BLaER1 (cell line): ENCODE measurements at regions not wholly inside any gene's neighbourhood (a gene's known extent, or its start where the extent isn't known, plus 50 kb on each side); places are given as distances from the start of the nearest gene placed in this dataset.

ENCODE experiments used
- H3K27ac ChIP-seq: shearing (Covaris generic); formaldehyde crosslinking; 2 replicates; pipeline ENCODE4 v1.8.1; 2022
- H3K27me3 ChIP-seq: shearing (Covaris generic); formaldehyde crosslinking; 2 replicates; pipeline ENCODE4 v1.8.1; 2022
- H3K36me3 ChIP-seq: shearing (Covaris generic); formaldehyde crosslinking; 2 replicates; pipeline ENCODE4 v1.8.1; 2022
- H3K4me1 ChIP-seq: shearing (Covaris generic); formaldehyde crosslinking; 2 replicates; pipeline ENCODE4 v1.8.1; 2022
- H3K4me2 ChIP-seq: shearing (Covaris generic); formaldehyde crosslinking; 2 replicates; pipeline ENCODE4 v1.8.1; 2022
- H3K4me3 ChIP-seq: shearing (Covaris generic); formaldehyde crosslinking; 2 replicates; pipeline ENCODE4 v1.8.1; 2022
- H3K9ac ChIP-seq: shearing (Covaris generic); formaldehyde crosslinking; 2 replicates; pipeline ENCODE4 v1.8.1; 2022
- H3K9me3 ChIP-seq: shearing (Covaris generic); formaldehyde crosslinking; 2 replicates; pipeline ENCODE4 v1.8.1; 2022
- H4K20me1 ChIP-seq: shearing (Covaris generic); formaldehyde crosslinking; 2 replicates; pipeline ENCODE4 v1.8.1; 2022
- Cebpa-rat ChIP-seq: shearing (Covaris generic); IDR thresholded peaks from 2 replicates; pipeline ENCODE4 v1.8.1; 2022

GRCh38 chr17:63262751-63263476, 183.2 kb downstream of the CYB561 start:
- no peak overlapping the region for H3K4me2 ChIP-seq
- no peaks in the 10 kb centered on the region for H3K9me3 ChIP-seq
- no peaks in the 10 kb centered on the region; the same call in 1 of the 2 replicates for H3K36me3 ChIP-seq
- TF ChIP-seq Cebpa-rat = no peak
- no peak overlapping the region for H3K4me3 ChIP-seq
- no peak overlapping the region for H3K9ac ChIP-seq
- H3K27ac ChIP-seq = no peak overlapping the region
- H4K20me1 ChIP-seq = no peaks in the 10 kb centered on the region
- H3K27me3 ChIP-seq = no peaks in the 10 kb centered on the region
- no peaks in the 10 kb centered on the region for H3K4me1 ChIP-seq

- Histone ChIP-seq H3K27ac (no peak overlapping the region), H3K9me3 (no peaks in the 10 kb centered on the region), H3K9ac (no peak overlapping the region), H4K20me1 (no peaks in the 10 kb centered on the region), H3K4me2 (no peak overlapping the region), H3K4me3 (no peak overlapping the region), H3K36me3 (no peaks in the 10 kb centered on the region; the same call in 1 of the 2 replicates), H3K27me3 (no peaks in the 10 kb centered on the region), H3K4me1 (no peaks in the 10 kb centered on the region)
- TF ChIP-seq Cebpa-rat = no peak
Observed at GRCh38 chr17:63265526-63265925, 180.6 kb downstream of the CYB561 start.

- Histone ChIP-seq H3K9me3 (no peaks in the 10 kb centered on the region), H3K4me3 (no peak overlapping the region), H3K9ac (no peak overlapping the region), H3K36me3 (no peaks in the 10 kb centered on the region; the same call in 1 of the 2 replicates), H3K4me2 (no peak overlapping the region), H3K27me3 (no peaks in the 10 kb centered on the region), H4K20me1 (no peaks in the 10 kb centered on the region), H3K27ac (no peak overlapping the region), H3K4me1 (no peaks in the 10 kb centered on the region)
- TF ChIP-seq Cebpa-rat = no peak
Observed at GRCh38 chr17:63267846-63268245, 178.3 kb downstream of the CYB561 start.

- Histone ChIP-seq H4K20me1 (no peaks in the 10 kb centered on the region), H3K9me3 (no peaks in the 10 kb centered on the region), H3K4me3 (no peak overlapping the region), H3K4me1 (no peaks in the 10 kb centered on the region), H3K27ac (no peak overlapping the region), H3K36me3 (no peaks in the 10 kb centered on the region; the same call in 1 of the 2 replicates), H3K9ac (no peak overlapping the region), H3K27me3 (no peaks in the 10 kb centered on the region), H3K4me2 (no peak overlapping the region)
- no peak for TF ChIP-seq Cebpa-rat
Observed at GRCh38 chr17:63268827-63269226, 177.3 kb downstream of the CYB561 start.

- no peaks in the 10 kb centered on the region for H3K9me3 ChIP-seq
- H3K27me3 ChIP-seq = no peaks in the 10 kb centered on the region
- H3K27ac ChIP-seq = no peak overlapping the region
- no peaks in the 10 kb centered on the region for H3K4me1 ChIP-seq
- H3K9ac ChIP-seq = no peak overlapping the region
- H3K4me3 ChIP-seq = no peak overlapping the region
- TF ChIP-seq Cebpa-rat = no peak
- no peaks in the 10 kb centered on the region for H4K20me1 ChIP-seq
- H3K36me3 ChIP-seq = no peaks in the 10 kb centered on the region; the same call in 1 of the 2 replicates
- no peak overlapping the region for H3K4me2 ChIP-seq
Observed at GRCh38 chr17:63270610-63271009, 175.5 kb downstream of the CYB561 start.

GRCh38 chr17:63274146-63274545, 172.0 kb downstream of the CYB561 start:
- no peak overlapping the region for H3K27ac ChIP-seq
- no peaks in the 10 kb centered on the region for H4K20me1 ChIP-seq
- no peaks in the 10 kb centered on the region for H3K36me3 ChIP-seq
- H3K9ac ChIP-seq = no peak overlapping the region
- no peak overlapping the region for H3K4me3 ChIP-seq
- no peaks in the 10 kb centered on the region for H3K9me3 ChIP-seq
- no peak for TF ChIP-seq Cebpa-rat
- H3K4me2 ChIP-seq = no peak overlapping the region
- no peaks in the 10 kb centered on the region for H3K4me1 ChIP-seq
- H3K27me3 ChIP-seq = no peaks in the 10 kb centered on the region

- TF ChIP-seq Cebpa-rat = no peak
- no peaks in the 10 kb centered on the region for H3K4me1 ChIP-seq
- H3K9ac ChIP-seq = no peak overlapping the region
- no peaks in the 10 kb centered on the region for H3K9me3 ChIP-seq
- no peak overlapping the region for H3K4me3 ChIP-seq
- H3K4me2 ChIP-seq = no peak overlapping the region
- H3K27me3 ChIP-seq = no peaks in the 10 kb centered on the region
- H3K27ac ChIP-seq = no peak overlapping the region
- no peaks in the 10 kb centered on the region for H3K36me3 ChIP-seq
- no peaks in the 10 kb centered on the region for H4K20me1 ChIP-seq
Observed at GRCh38 chr17:63275318-63275970, 170.7 kb downstream of the CYB561 start.

- Histone ChIP-seq H4K20me1 (no peaks in the 10 kb centered on the region), H3K4me1 (no peaks in the 10 kb centered on the region), H3K4me2 (no peak overlapping the region), H3K9ac (no peak overlapping the region), H3K36me3 (no peaks in the 10 kb centered on the region), H3K27me3 (no peaks in the 10 kb centered on the region), H3K9me3 (no peaks in the 10 kb centered on the region), H3K4me3 (no peak overlapping the region), H3K27ac (no peak overlapping the region)
- TF ChIP-seq Cebpa-rat = no peak
Observed at GRCh38 chr17:63275971-63276745, 169.9 kb downstream of the CYB561 start.

GRCh38 chr17:63276821-63277220, 169.3 kb downstream of the CYB561 start:
- H3K27me3 ChIP-seq = no peaks in the 10 kb centered on the region
- H3K4me3 ChIP-seq = no peak overlapping the region
- no peak overlapping the region for H3K27ac ChIP-seq
- no peak overlapping the region for H3K4me2 ChIP-seq
- H3K9ac ChIP-seq = no peak overlapping the region
- H3K4me1 ChIP-seq = no peaks in the 10 kb centered on the region
- H3K9me3 ChIP-seq = no peaks in the 10 kb centered on the region
- no peak for TF ChIP-seq Cebpa-rat
- H3K36me3 ChIP-seq = no peaks in the 10 kb centered on the region
- H4K20me1 ChIP-seq = no peaks in the 10 kb centered on the region

- H3K27ac ChIP-seq = no peak overlapping the region
- H3K4me1 ChIP-seq = no peaks in the 10 kb centered on the region
- H4K20me1 ChIP-seq = no peaks in the 10 kb centered on the region
- no peak overlapping the region for H3K4me2 ChIP-seq
- TF ChIP-seq Cebpa-rat = no peak
- H3K9ac ChIP-seq = no peak overlapping the region
- H3K9me3 ChIP-seq = no peaks in the 10 kb centered on the region
- no peaks in the 10 kb centered on the region for H3K27me3 ChIP-seq
- no peaks in the 10 kb centered on the region for H3K36me3 ChIP-seq
- H3K4me3 ChIP-seq = no peak overlapping the region
Observed at GRCh38 chr17:63277629-63278028, 168.5 kb downstream of the CYB561 start.
